Neural cell (in vitro differentiated cells): ENCODE measurements at regions not wholly inside any gene's neighbourhood (a gene's known extent, or its start where the extent isn't known, plus 50 kb on each side); places are given as distances from the start of the nearest gene placed in this dataset.
A peak's percentile ranks its signal among the peaks of the same experiment; 100 is the strongest.

Experiments used
- H2AFZ ChIP-seq: fragments of 200-600, 300-800 bp; sonication (generic), shearing (Covaris generic); 2 replicates; pipeline ENCODE4 v1.6.0; 2014; ENCODE audit warnings: low read depth, mild to moderate bottlenecking, antibody characterized with exemption, low read length, moderate library complexity
- H3F3A ChIP-seq: fragments of 200-600 bp; shearing (Covaris generic); 2 replicates; pipeline ENCODE4 v1.6.1; 2016; ENCODE audit warnings: mild to moderate bottlenecking, moderate library complexity, mixed read lengths, antibody characterized with exemption, low read length; ENCODE audit not compliant: insufficient read depth, poor library complexity, severe bottlenecking
- H3K27ac ChIP-seq: fragments of 200-600, 300-800 bp; sonication (generic), shearing (Covaris generic); 2 replicates; pipeline ENCODE4 v1.5.1; 2014; ENCODE audit warnings: mild to moderate bottlenecking, low read length, moderate library complexity
- H3K27me3 ChIP-seq: fragments of 300-800, 200-600 bp; sonication (generic), shearing (Covaris generic); 2 replicates; pipeline ENCODE4 v1.6.0; 2014; ENCODE audit warnings: mild to moderate bottlenecking, low read depth, low read length, moderate library complexity; ENCODE audit not compliant: insufficient read depth
- H3K36me3 ChIP-seq: fragments of 300-800, 200-600 bp; sonication (generic), shearing (Covaris generic); 2 replicates; pipeline ENCODE4 v1.5.1; 2014; ENCODE audit warnings: mild to moderate bottlenecking, antibody characterized with exemption, low read length, moderate library complexity; ENCODE audit not compliant: insufficient read depth
- H3K4me2 ChIP-seq: fragments of 300-800, 200-600 bp; sonication (generic), shearing (Covaris generic); 2 replicates; pipeline ENCODE4 v1.6.0; 2014; ENCODE audit warnings: mild to moderate bottlenecking, low read length
- H3K4me3 ChIP-seq: fragments of 300-800, 200-600 bp; sonication (generic), shearing (Covaris generic); 2 replicates; pipeline ENCODE4 v1.5.1; 2014; ENCODE audit warnings: mild to moderate bottlenecking, low read length, moderate library complexity
- H3K79me2 ChIP-seq: fragments of 200-600 bp; shearing (Covaris generic); replicated peaks from 2 replicates; pipeline ENCODE4 v1.6.0; 2014; ENCODE audit warnings: mild to moderate bottlenecking, low read length, moderate library complexity; ENCODE audit not compliant: insufficient read depth
- H3K9ac ChIP-seq: fragments of 300-800, 200-600 bp; sonication (generic), shearing (Covaris generic); 2 replicates; pipeline ENCODE4 v1.6.1; 2016; ENCODE audit warnings: mild to moderate bottlenecking, low read length, mixed read lengths
- H3K9me2 ChIP-seq: fragments of 200-600 bp; shearing (Covaris generic); 2 replicates; pipeline ENCODE4 v1.6.1; 2016; ENCODE audit warnings: mild to moderate bottlenecking, low read length, mixed read lengths; ENCODE audit not compliant: insufficient read depth
- H3K9me3 ChIP-seq: fragments of 200-600, 300-800 bp; sonication (generic), shearing (Covaris generic); 2 replicates; pipeline ENCODE4 v1.6.1; 2016; ENCODE audit warnings: mild to moderate bottlenecking, mixed run types, low read length, moderate library complexity, mixed read lengths
- H4K20me1 ChIP-seq: fragments of 200-600 bp; shearing (Covaris generic); 2 replicates; pipeline ENCODE4 v1.6.1; 2016; ENCODE audit warnings: mild to moderate bottlenecking, mixed run types; ENCODE audit not compliant: insufficient read depth
- CTCF ChIP-seq: fragments of 450-650 bp; IDR thresholded peaks from 2 replicates; pipeline ENCODE4 v1.5.1; 2014; ENCODE audit warnings: antibody characterized with exemption, mild to moderate bottlenecking, moderate library complexity; ENCODE audit not compliant: poor library complexity, severe bottlenecking
- EP300 ChIP-seq: fragments of 450-650 bp; conservative IDR thresholded peaks from 2 replicates; pipeline ENCODE4 v1.6.1; 2014; ENCODE audit warnings: antibody characterized with exemption, mild to moderate bottlenecking, moderate library complexity; ENCODE audit not compliant: poor library complexity, severe bottlenecking
- EZH2 ChIP-seq: fragments of 200-600, 300-800 bp; shearing (Covaris generic), sonication (generic); IDR thresholded peaks from 2 replicates; pipeline ENCODE4 v1.6.1; 2014; ENCODE audit warnings: antibody characterized with exemption, low read length, borderline replicate concordance, mild to moderate bottlenecking; ENCODE audit not compliant: insufficient read depth, poor library complexity, severe bottlenecking
- MXI1 ChIP-seq: fragments of 450-650 bp; conservative IDR thresholded peaks from 2 replicates; pipeline ENCODE4 v1.6.1; 2014; ENCODE audit warnings: antibody characterized with exemption, mild to moderate bottlenecking; ENCODE audit not compliant: poor library complexity, severe bottlenecking
- POLR2AphosphoS5 ChIP-seq: IDR thresholded peaks from 2 replicates; pipeline ENCODE4 v1.6.1; 2012
- RAD21 ChIP-seq: fragments of 450-650 bp; conservative IDR thresholded peaks from 2 replicates; pipeline ENCODE4 v1.6.1; 2014; ENCODE audit warnings: antibody characterized with exemption, mild to moderate bottlenecking, moderate library complexity
- SMC3 ChIP-seq: fragments of 450-650 bp; conservative IDR thresholded peaks from 2 replicates; pipeline ENCODE4 v1.6.1; 2014; ENCODE audit warnings: antibody characterized with exemption, mild to moderate bottlenecking, moderate library complexity; ENCODE audit not compliant: poor library complexity
- TAF1 ChIP-seq: IDR thresholded peaks from 2 replicates; pipeline ENCODE4 v1.6.1; 2012; ENCODE audit warnings: low read depth
- TF ChIP-seq, protein P1 (sequence below): IDR thresholded peaks from 2 replicates; pipeline ENCODE4 v1.6.1; 2012; ENCODE audit warnings: borderline replicate concordance

- H2AFZ ChIP-seq, result no peak overlapping the region
- no peaks in the 10 kb centered on the region for H3F3A ChIP-seq
- H3K4me3 ChIP-seq, result no peak overlapping the region
- no peaks in the 10 kb centered on the region for H4K20me1 ChIP-seq
- H3K27ac ChIP-seq, result no peak overlapping the region
- no peaks in the 10 kb centered on the region for H3K79me2 ChIP-seq
- H3K9me2 ChIP-seq, result no peaks in the 10 kb centered on the region
- no peak overlapping the region for H3K4me2 ChIP-seq
- no peak overlapping the region for H3K9ac ChIP-seq
- no peaks in the 10 kb centered on the region for H3K9me3 ChIP-seq
- no peaks in the 10 kb centered on the region for H3K36me3 ChIP-seq
- no peak for TF ChIP-seq EP300
- TF ChIP-seq MXI1, result no peak
- no peak for TF ChIP-seq TAF1
- TF ChIP-seq, protein P1, sequence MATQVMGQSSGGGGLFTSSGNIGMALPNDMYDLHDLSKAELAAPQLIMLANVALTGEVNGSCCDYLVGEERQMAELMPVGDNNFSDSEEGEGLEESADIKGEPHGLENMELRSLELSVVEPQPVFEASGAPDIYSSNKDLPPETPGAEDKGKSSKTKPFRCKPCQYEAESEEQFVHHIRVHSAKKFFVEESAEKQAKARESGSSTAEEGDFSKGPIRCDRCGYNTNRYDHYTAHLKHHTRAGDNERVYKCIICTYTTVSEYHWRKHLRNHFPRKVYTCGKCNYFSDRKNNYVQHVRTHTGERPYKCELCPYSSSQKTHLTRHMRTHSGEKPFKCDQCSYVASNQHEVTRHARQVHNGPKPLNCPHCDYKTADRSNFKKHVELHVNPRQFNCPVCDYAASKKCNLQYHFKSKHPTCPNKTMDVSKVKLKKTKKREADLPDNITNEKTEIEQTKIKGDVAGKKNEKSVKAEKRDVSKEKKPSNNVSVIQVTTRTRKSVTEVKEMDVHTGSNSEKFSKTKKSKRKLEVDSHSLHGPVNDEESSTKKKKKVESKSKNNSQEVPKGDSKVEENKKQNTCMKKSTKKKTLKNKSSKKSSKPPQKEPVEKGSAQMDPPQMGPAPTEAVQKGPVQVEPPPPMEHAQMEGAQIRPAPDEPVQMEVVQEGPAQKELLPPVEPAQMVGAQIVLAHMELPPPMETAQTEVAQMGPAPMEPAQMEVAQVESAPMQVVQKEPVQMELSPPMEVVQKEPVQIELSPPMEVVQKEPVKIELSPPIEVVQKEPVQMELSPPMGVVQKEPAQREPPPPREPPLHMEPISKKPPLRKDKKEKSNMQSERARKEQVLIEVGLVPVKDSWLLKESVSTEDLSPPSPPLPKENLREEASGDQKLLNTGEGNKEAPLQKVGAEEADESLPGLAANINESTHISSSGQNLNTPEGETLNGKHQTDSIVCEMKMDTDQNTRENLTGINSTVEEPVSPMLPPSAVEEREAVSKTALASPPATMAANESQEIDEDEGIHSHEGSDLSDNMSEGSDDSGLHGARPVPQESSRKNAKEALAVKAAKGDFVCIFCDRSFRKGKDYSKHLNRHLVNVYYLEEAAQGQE, result no peak
- no peak for TF ChIP-seq RAD21
- TF ChIP-seq SMC3, result no peak
- no peak for TF ChIP-seq EZH2
- TF ChIP-seq CTCF, result no peak
- no peak for TF ChIP-seq POLR2AphosphoS5
- no peaks in the 10 kb centered on the region for H3K27me3 ChIP-seq
Measured at GRCh38 chr10:111303887-111304286, 227.1 kb downstream of the ADRA2A start.

GRCh38 chr10:111316722-111317212 lies 239.9 kb downstream of the ADRA2A start:
- H3K9me2 ChIP-seq, result no peaks in the 10 kb centered on the region
- H3K36me3 ChIP-seq, result no peaks in the 10 kb centered on the region
- H3K27ac ChIP-seq, result peak overlapping the region; percentile 6
- no peaks in the 10 kb centered on the region for H3K27me3 ChIP-seq
- peak overlapping the region; percentile 24 for H3K4me3 ChIP-seq
- no peak overlapping the region for H3K9ac ChIP-seq
- TF ChIP-seq CTCF (peak; percentile 25), MXI1 (no peak)
- H3K79me2 ChIP-seq, result no peaks in the 10 kb centered on the region
- no peak overlapping the region for H2AFZ ChIP-seq
- H4K20me1 ChIP-seq, result no peaks in the 10 kb centered on the region
- H3K4me2 ChIP-seq, result peak overlapping the region; percentile 43
- H3F3A ChIP-seq, result no peaks in the 10 kb centered on the region
- H3K9me3 ChIP-seq, result no peaks in the 10 kb centered on the region
